Adrenal gland (tissue), 9 donors: ENCODE measurements at regions not wholly inside any gene's neighbourhood (a gene's known extent, or its start where the extent isn't known, plus 50 kb on each side); places are given as distances from the start of the nearest gene placed in this dataset.

Experiments
- DNase-seq, 7 donors: peaks; one replicate each; pipeline ENCODE4 v3.0.0-alpha.2; 2019 to 2020
- H3K27ac ChIP-seq, 5 donors: fragments of 200-600 bp; sonication (generic) in 4 of 5; 1 replicate in 3 of 5; 2 replicates in 2 of 5; pipeline versions ENCODE4 v1.5.1 to v1.8.0; 2016 to 2020; ENCODE audit warnings: mild to moderate bottlenecking in 1 of 5
- H3K27me3 ChIP-seq: fragments of 200-600 bp; 2 replicates; pipeline ENCODE4 v1.8.0; 2021
- H3K36me3 ChIP-seq, 2 donors: fragments of 200-600 bp; replicated peaks in 1 of 2; 1 replicate in 1 of 2; 2 replicates in 1 of 2; pipeline versions ENCODE4 v1.5.1 to v1.8.0; 2018 to 2022
- H3K4me1 ChIP-seq, 2 donors: fragments of 200-600 bp; replicated peaks in 1 of 2; 1 replicate in 1 of 2; 2 replicates in 1 of 2; pipeline versions ENCODE4 v1.5.1 to v1.8.0; 2018 to 2021
- H3K4me3 ChIP-seq, 4 donors: fragments of 200-600 bp; sonication (generic) in 3 of 4; one replicate each; pipeline ENCODE4 v1.5.1; 2016 to 2018
- H3K9me3 ChIP-seq, 3 donors: fragments of 200-600 bp; sonication (generic) in 1 of 3; replicated peaks in 1 of 3; 1 replicate in 2 of 3; 2 replicates in 1 of 3; pipeline versions ENCODE4 v1.5.1 to v1.8.0; 2016 to 2021
- CTCF ChIP-seq, 6 experiments: fragments of 450-650 bp in 4 of 6; fragments of 200-600 bp in 2 of 6; sonication (generic) in 1 of 6; IDR thresholded peaks; 1 replicate in 5 of 6; 2 replicates in 1 of 6; pipeline versions ENCODE4 v1.5.1 to v1.8.0; 2016 to 2021; ENCODE audit warnings: antibody characterized with exemption in 6 of 6, mild to moderate bottlenecking in 2 of 6, moderate library complexity in 1 of 6
- POLR2A ChIP-seq, 2 donors: fragments of 450-650 bp; IDR thresholded peaks; one replicate each; pipeline ENCODE4 v1.6.1; 2017; ENCODE audit warnings: antibody characterized with exemption in 2 of 2, mild to moderate bottlenecking in 2 of 2, moderate library complexity in 1 of 2
- WGBS, 4 donors: extraction: QIAGEN DNeasy Blood & Tissue Kit in 2 of 4; methylation state at CpG; one replicate each; pipeline versions ENCODE4 v1.1.5 to v1.1.7; 2013 to 2017; 5-methylcytosine and 5-hydroxymethylcytosine counted together
- intact Hi-C, 2 donors: fragments of 100-400 bp; cut with DNase I; formaldehyde crosslinking; loops; one replicate each; pipeline versions ENCODE4 v1.14.1 to v1.15.0; 2022 to 2023
- donor health status: healthy with polysubstance abuse.
- donor health status: Bipolar disorder and iron deficiency.
- donor health status: DM: yes; HTN: yes; CAD: no.
- donor health status: DM: no; HTN: no; CAD: no.
- donor health status: DM: no; HTN: no; CAD: no.

GRCh38 chr5:172579403-172579990 lies 61.6 kb upstream of the NEURL1B start:
- no peaks in the 10 kb centered on the region for H3K27me3 ChIP-seq
- TF ChIP-seq CTCF (IDR thresholded peaks at IDR 0.05) (no peak), POLR2A (IDR thresholded peaks at IDR 0.05) (no peak)
- peak overlapping the region in 1 of 5 donors; percentile 65 for H3K27ac ChIP-seq
- H3K4me3 ChIP-seq, result no peak overlapping the region
- H3K36me3 ChIP-seq, result no peaks in the 10 kb centered on the region
- H3K9me3 ChIP-seq, result no peaks in the 10 kb centered on the region
- intact Hi-C loops, result no loop called here
- peaks cover 0 to 17% of the 10 kb centered on the region in 2 donors for H3K4me1 ChIP-seq
- DNase-seq, result no peak
- WGBS, 4 donors, result 85 to 94% (median 90%) methylated on average over 4 to 5 of the region's 5 CpGs

- H3K27ac ChIP-seq, result no peak overlapping the region
- H3K4me3 ChIP-seq, result no peak overlapping the region
- no peaks in the 10 kb centered on the region for H3K36me3 ChIP-seq
- H3K27me3 ChIP-seq, result no peaks in the 10 kb centered on the region
- intact Hi-C loops, result no loop called here
- 82 to 87% (median 86%) methylated on average over 7 of the region's 7 CpGs for WGBS, 4 donors
- H3K9me3 ChIP-seq, result no peaks in the 10 kb centered on the region
- no peak for DNase-seq
- TF ChIP-seq CTCF (IDR thresholded peaks at IDR 0.05) (no peak), POLR2A (IDR thresholded peaks at IDR 0.05) (no peak)
- peaks cover 0 to 5% of the 10 kb centered on the region in 2 donors for H3K4me1 ChIP-seq
These were observed 63.7 kb upstream of the NEURL1B start for GRCh38 chr5:172577267-172577909.

GRCh38 chr5:172575816-172576545 lies 65.1 kb upstream of the NEURL1B start:
- WGBS, 4 donors, result 84 to 88% (median 87%) methylated on average over 5 to 10 of the region's 10 CpGs
- Histone ChIP-seq H3K27ac (no peak overlapping the region), H3K27me3 (no peaks in the 10 kb centered on the region), H3K4me1 (no peaks in the 10 kb centered on the region), H3K9me3 (no peaks in the 10 kb centered on the region), H3K36me3 (no peaks in the 10 kb centered on the region), H3K4me3 (no peak overlapping the region)
- DNase-seq, result no peak
- TF ChIP-seq CTCF (IDR thresholded peaks at IDR 0.05) (no peak), POLR2A (IDR thresholded peaks at IDR 0.05) (no peak)
- intact Hi-C loops, result no loop called here

- TF ChIP-seq POLR2A (IDR thresholded peaks at IDR 0.05) (no peak), CTCF (IDR thresholded peaks at IDR 0.05) (no peak)
- intact Hi-C loops, result no loop called here
- H3K36me3 ChIP-seq, result no peaks in the 10 kb centered on the region
- WGBS, 4 donors, result 84 to 91% (median 90%) methylated on average over 5 to 8 of the region's 8 CpGs
- no peaks in the 10 kb centered on the region for H3K4me1 ChIP-seq
- H3K27me3 ChIP-seq, result no peaks in the 10 kb centered on the region
- no peak for DNase-seq
- H3K4me3 ChIP-seq, result no peak overlapping the region
- H3K9me3 ChIP-seq, result no peaks in the 10 kb centered on the region
- H3K27ac ChIP-seq, result no peak overlapping the region
These were observed 65.6 kb upstream of the NEURL1B start for GRCh38 chr5:172575416-172575815.
